GM18907 (cell line): ENCODE measurements at regions not wholly inside any gene's neighbourhood (a gene's known extent, or its start where the extent isn't known, plus 50 kb on each side); places are given as distances from the start of the nearest gene placed in this dataset.

Experiments
- ATAC-seq: cut with Tn5 transposase; IDR thresholded peaks from one replicate; pipeline ENCODE4 v1.9.1; 2021; ENCODE audit warnings: mild to moderate bottlenecking, moderate library complexity; ENCODE audit not compliant: unreplicated experiment

GRCh38 chr1:4976859-4977440 lies 322.5 kb downstream of the AJAP1 start:
- no peak for ATAC-seq

- ATAC-seq, result no peak
Measured at GRCh38 chr1:4975856-4976255, 321.4 kb downstream of the AJAP1 start.

GRCh38 chr1:4974981-4975685 lies 320.7 kb downstream of the AJAP1 start:
- no peak for ATAC-seq

DNA sequence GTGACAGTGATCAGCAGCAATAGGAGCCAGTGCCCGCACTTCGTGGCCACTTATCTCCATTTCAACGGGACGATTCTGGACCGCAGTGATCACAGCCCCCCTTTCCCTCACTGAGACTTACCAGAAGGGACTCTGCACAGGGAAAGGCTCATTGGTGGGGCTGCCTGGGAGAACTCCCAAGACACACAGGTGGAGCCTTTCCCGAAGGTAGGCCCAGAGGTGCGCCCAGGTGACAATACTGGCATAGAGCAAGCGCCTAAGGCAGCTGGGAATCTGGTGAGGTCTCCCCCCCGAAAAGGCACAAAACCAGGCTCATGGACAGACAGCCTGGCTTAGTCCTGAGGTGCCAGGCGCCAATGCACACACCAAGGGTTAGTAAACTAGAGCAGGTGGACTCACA lies 318.9 kb downstream of the AJAP1 start:
- no peak for ATAC-seq

DNA sequence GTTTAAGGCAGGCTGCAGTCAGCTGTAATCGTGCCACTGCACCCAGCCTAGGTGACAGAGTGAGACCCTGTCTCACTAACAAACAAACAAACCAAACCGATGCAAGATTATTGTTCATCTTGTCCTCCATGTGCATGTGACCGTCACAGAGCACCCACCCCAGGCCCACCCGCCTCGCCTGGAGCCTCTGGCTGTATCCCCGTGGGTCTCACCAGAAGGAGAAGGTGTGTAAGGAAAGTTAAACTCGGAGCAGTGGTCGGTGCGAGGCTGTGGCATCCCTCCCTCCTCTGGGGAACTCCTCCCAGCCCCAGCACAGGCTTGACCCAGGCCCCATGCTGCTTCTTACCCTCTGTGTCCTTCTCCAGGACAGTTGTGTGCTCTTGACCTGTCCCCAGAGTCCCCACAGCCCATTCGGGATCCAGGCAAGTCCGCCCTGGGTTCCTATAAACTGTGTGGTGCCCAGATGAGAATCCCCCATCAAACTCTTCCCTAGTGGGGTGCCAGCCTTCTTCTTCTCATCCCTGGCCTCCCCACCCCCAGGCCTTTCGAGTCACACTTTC lies 318.4 kb downstream of the AJAP1 start:
- ATAC-seq, result no peak

- ATAC-seq, result no peak
Measured at GRCh38 chr1:4971666-4972065, 317.3 kb downstream of the AJAP1 start.

- ATAC-seq, result no peak
Measured at GRCh38 chr1:4970532-4970931, 316.1 kb downstream of the AJAP1 start.

DNA sequence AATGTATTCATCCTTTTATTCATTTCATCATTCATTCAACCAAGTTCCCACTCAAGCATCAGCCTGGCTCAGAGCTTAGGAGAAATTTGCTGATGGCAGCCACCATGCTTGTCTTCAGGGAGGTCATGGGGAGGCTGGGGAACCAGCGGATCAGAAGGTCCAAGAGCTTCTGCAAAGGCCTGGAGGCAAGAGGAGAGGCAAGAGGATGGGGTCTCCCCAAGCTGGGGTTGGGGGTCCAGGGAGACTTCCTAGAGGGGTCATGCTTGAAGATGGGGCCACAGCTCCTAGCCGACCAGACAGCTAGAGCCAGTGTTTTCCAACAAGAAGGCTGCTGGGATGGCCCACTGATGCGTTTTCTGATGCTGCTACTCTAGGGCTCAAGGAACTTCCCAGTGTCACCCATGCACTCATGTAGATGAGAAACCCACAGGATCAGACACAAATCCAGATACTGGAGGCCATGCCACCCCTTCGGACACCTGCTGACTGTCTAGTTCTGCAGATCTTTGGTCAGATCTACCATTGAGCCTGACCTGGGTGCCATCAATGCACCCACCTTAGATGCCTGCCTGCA lies 315.2 kb downstream of the AJAP1 start:
- ATAC-seq, result no peak

GRCh38 chr1:4965346-4966075 lies 311.1 kb downstream of the AJAP1 start:
- no peak for ATAC-seq

DNA sequence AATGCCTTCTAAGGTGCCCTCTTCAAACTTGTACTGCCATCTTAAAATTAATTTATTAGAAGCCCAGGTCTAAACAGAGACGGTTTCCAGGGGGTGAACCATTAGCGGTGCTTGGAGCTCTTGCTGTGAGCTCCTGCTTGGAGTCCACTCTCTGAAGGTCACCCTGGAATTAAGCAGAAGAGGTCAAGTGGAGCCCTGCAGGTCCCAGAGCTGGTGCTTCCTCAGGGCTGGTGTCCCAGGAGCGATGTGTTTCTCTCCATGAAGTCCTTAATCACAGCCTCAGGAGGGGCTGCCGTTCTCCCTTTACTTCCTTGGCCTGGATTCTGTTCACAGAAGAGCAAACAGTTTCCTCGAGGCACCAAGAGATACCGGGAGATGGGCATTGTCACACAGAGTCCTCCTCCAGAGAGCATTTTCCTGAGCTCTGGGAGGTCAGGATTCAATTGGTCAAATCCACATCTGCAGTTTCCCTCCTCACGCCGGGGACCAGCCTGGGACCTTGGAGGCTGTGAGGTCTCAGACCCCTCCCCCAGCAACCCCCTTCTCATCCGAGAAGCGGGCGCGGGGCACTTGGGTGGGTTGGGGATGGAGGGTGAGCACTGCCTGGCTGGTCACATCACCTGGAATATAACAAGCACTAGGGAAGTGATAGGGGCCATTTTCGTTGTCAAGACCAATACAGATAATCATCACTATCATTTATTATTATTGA lies 310.4 kb downstream of the AJAP1 start:
- no peak for ATAC-seq

DNA sequence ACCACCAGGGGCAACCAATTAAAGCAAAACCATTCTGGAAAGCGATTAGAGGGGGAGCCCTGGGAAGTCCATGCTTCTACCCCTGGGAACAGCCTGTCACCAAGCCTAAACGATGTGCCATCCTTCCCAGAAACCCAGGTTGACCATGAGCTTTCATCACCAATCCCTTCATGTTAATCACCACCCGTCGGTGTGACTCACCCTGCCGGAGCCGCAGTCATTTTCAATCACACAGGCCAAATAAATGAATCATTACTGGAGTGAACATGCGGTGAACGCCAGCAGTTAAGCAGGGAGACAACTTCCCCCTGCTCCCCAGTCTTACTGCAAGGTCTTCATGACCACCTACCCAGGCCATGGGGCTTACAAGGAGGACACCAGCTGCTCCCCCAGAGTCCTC lies 308.8 kb downstream of the AJAP1 start:
- ATAC-seq, result no peak

GRCh38 chr1:4962836-4963235 lies 308.4 kb downstream of the AJAP1 start:
- ATAC-seq, result no peak

DNA sequence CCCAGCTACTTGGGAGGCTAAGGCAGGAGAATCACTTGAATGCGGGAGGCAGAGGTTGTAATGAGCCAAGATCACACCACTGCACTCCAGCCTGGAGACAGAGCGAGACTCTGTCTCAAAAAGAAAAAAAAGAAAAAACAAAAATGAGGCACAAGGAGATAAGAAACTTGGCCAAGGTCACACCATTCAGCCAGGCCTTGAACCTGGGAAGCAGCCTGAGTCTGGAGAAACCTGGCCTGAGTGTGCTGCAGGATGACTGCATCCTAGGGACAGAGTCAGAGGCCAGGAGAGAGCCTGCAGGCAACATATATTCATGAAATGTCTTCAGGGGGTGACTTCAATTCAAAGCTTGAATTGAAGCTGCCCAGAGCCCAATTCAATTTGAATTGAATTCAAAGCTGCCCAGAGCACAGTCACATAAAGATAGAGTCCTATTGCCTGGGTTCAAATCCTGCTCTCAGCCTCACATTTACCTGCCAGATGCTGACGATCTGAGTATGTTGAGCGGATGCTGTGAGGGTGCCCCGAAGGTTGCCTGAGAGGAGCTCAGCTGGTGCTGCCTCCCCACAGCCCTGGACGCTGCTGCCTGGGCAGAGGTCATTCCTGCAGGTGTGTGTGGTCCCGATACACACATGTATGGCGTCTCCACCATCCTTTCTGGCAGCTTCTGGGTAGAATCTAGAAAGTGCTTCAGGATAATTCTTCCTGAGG lies 307.7 kb downstream of the AJAP1 start:
- ATAC-seq, result no peak

DNA sequence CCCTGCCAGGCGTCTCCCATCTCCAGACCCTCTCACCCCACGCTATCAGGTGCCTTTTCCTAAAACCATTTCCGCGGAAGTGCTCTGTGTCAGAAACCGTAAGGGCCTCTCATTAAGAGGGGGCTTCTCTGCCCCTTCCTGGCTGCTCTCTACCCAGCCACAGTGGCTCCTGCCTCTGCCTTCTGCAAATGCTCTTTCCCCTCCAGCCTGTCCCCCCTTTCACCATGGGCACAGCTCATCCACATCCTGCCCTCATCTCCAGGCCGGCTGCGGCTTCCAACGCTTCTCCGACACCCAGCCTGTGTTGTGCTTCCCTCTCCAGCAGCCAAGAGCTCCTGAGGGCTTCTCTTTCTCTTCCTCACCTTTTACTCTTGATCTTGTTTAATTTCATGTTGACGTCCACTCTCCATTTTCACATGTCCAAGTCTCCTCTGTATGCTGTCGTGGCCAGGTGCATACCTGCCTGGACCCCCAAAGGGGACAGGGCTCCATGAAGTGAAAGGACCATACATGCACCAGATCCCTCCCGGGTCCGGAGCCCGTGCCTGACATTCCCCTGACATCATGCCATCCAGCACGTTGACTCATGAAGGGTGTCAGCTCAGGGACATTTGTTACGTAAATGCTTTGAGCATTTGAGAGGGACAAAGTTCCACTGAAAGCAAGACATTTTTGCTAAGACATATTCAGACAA lies 306.5 kb downstream of the AJAP1 start:
- ATAC-seq, result no peak

- ATAC-seq, result no peak
Measured at GRCh38 chr1:4960336-4960735, 305.9 kb downstream of the AJAP1 start.

DNA sequence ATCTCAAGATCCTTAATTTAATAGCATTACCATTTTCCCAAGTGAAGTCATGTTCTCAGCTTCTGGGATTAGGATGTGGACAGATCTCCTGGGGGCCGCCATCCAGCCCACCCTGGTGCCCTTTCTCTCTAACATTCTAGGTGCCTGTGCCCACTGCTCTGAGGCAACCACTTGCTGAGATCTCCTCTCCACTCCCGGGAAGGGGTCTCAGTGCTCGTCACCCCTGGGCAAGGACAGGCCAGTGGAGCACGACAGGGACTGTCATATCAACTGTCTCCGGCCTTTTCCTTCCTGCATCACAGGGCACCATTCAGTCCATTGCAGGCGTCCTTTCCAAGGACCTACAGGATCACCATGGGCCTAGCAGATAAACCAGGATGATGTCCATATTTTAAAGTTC lies 304.8 kb downstream of the AJAP1 start:
- ATAC-seq, result no peak

- ATAC-seq, result no peak
Measured at GRCh38 chr1:4957027-4957426, 302.6 kb downstream of the AJAP1 start.

- ATAC-seq, result no peak
Measured at GRCh38 chr1:4954392-4954791, 300.0 kb downstream of the AJAP1 start.

DNA sequence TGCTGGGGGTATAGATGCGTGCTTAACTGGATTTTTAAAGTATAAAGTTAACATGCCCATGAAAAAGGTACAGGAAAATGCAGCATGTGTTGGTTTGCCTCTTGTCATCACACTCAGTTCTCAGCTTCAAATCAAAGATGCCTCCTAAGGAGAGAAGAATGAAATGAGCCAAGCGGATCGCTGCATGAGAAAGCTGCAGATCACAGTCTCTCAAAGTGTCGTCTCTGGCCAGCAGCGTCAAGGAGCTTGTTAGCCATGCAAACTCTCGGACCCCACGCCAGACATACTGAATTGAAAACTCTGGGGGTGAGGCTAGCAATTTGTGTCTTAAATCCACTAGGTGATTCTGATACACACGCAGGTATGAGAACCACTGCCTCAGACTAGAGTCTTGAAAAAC lies 297.2 kb downstream of the AJAP1 start:
- no peak for ATAC-seq

DNA sequence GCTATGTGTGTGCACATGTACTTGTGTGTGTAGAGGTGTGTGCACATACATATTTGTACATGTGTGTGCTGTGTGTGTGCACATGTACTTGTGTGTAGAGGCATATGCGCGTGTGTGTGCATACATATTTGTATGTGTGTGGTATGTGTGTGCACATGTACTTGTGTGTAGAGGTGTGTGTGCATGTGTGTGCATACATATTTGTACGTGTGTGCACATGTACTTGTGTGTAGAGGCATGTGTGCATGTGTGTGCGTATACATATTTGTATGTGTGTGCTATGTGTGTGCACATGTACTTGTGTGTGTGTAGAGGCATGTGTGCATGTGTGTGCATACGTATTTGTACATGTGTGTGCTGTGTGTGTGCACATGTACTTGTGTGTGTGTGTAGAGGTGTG lies 291.9 kb downstream of the AJAP1 start:
- no peak for ATAC-seq
